Lower leg skin (tissue), 4 donors: ENCODE measurements at regions not wholly inside any gene's neighbourhood (a gene's known extent, or its start where the extent isn't known, plus 50 kb on each side); places are given as distances from the start of the nearest gene placed in this dataset.

ENCODE experiments used
- DNase-seq, 2 donors: peaks; one replicate each; pipeline ENCODE4 v3.0.0-alpha.2; 2019; ENCODE audit warnings: low spot score in 2 of 2
- H3K4me3 ChIP-seq: fragments of 200-600 bp; sonication (generic); 2 replicates; pipeline ENCODE4 v1.5.1; 2017; ENCODE audit warnings: mild to moderate bottlenecking, low read depth; ENCODE audit not compliant: poor library complexity, severe bottlenecking
- POLR2A ChIP-seq, 2 donors: fragments of 450-650 bp; IDR thresholded peaks; one replicate each; pipeline ENCODE4 v1.6.1; 2016 to 2017; ENCODE audit warnings: antibody characterized with exemption in 2 of 2, mild to moderate bottlenecking in 1 of 2, moderate library complexity in 1 of 2
- WGBS, 2 donors: methylation state at CpG; one replicate each; pipeline ENCODE4 v1.1.5; 2018; 5-methylcytosine and 5-hydroxymethylcytosine counted together
- intact Hi-C: fragments of 100-400 bp; cut with DNase I; formaldehyde crosslinking; loops from one replicate; pipeline ENCODE4 v1.15.0; 2023; ENCODE audit warnings: low total_unique reads
- TF ChIP-seq, protein P1 (sequence below), 3 donors: fragments of 450-650 bp; IDR thresholded peaks; one replicate each; pipeline ENCODE4 v1.5.1; 2016; ENCODE audit warnings: antibody characterized with exemption in 3 of 3, mild to moderate bottlenecking in 3 of 3, moderate library complexity in 2 of 3

DNA sequence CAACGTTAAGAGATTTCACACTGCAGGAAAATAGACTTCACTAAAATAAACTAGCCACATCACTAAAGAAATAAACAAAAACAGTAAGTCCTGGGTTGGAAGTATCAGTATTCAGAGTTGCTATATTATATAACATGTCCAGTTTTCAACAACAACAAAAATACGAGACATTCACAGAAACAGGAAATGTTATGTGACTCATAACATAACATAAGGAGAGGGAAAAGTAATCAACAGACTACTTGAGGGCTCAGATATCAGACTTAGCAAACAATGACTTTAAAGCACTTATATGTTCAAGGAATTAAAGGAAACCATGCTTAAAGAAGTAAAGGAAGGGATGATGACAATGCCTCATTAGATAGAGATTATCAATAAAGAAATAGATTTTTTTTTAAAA lies 73.5 kb upstream of the MKLN1 start:
- 63 to 86% methylated on average over 2 of the region's 2 CpGs for WGBS, 2 donors
- TF ChIP-seq, protein P1, sequence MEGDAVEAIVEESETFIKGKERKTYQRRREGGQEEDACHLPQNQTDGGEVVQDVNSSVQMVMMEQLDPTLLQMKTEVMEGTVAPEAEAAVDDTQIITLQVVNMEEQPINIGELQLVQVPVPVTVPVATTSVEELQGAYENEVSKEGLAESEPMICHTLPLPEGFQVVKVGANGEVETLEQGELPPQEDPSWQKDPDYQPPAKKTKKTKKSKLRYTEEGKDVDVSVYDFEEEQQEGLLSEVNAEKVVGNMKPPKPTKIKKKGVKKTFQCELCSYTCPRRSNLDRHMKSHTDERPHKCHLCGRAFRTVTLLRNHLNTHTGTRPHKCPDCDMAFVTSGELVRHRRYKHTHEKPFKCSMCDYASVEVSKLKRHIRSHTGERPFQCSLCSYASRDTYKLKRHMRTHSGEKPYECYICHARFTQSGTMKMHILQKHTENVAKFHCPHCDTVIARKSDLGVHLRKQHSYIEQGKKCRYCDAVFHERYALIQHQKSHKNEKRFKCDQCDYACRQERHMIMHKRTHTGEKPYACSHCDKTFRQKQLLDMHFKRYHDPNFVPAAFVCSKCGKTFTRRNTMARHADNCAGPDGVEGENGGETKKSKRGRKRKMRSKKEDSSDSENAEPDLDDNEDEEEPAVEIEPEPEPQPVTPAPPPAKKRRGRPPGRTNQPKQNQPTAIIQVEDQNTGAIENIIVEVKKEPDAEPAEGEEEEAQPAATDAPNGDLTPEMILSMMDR (IDR thresholded peaks at IDR 0.05) = no peak
- TF ChIP-seq POLR2A (IDR thresholded peaks at IDR 0.05) = no peak

DNA sequence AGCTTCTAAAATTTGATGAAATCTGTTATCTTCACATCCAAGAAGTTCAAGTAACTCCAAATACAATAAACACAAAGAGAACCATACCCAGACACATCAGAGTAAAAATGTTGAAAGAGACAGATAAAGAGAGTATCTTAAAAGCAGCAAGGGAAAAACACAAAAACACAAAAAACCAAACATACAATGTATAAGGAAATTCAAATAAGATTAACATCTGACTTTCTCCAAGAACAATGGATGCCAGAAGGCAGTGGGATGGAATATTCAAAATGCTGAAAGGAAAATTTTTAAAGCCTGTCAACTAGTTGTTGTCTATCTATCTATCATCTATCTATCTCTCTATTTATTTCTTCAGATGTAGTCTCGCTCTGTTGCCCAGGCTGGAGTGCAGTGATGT lies 72.4 kb upstream of the MKLN1 start:
- no peak for DNase-seq
- no peak overlapping the region for H3K4me3 ChIP-seq
- TF ChIP-seq, protein P1 (IDR thresholded peaks at IDR 0.05) = no peak
- no peak for TF ChIP-seq POLR2A (IDR thresholded peaks at IDR 0.05)
- 88 to 97% methylated on average over 1 of the region's 1 CpG for WGBS, 2 donors
- intact Hi-C loops = no loop called here

More for the DNA sequence above, 73.5 kb upstream of the MKLN1 start:
- DNase-seq = no peak
- intact Hi-C loops = no loop called here
- H3K4me3 ChIP-seq = no peak overlapping the region

DNA sequence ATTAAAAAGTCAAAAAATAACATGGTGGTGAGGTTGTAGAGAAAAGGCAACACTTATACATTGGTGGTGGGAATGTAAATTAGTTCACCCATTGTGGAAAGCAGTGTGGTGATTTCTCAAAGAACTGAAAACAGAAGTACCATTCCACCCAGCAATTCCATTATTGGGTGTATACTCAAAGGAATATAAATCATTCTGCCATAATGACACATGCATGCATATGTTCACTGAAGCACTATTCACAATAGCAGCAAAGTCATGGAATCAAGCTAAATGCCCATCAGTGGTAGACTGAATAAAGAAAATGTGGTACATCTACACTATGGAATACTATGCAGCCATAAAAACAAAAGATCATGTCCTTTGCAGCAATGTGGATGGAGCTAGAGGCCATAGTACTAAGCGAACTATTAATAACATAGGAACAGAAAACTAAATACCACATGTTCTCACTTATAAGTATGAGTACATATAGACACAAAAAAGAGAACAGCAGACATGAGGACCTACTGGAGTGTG lies 66.1 kb upstream of the MKLN1 start:
- intact Hi-C loops = no loop called here
- TF ChIP-seq, protein P1 (IDR thresholded peaks at IDR 0.05) = no peak
- TF ChIP-seq POLR2A (IDR thresholded peaks at IDR 0.05) = no peak
- H3K4me3 ChIP-seq = no peak overlapping the region
- DNase-seq = no peak
- 82 to 94% methylated on average over 1 of the region's 1 CpG for WGBS, 2 donors

DNA sequence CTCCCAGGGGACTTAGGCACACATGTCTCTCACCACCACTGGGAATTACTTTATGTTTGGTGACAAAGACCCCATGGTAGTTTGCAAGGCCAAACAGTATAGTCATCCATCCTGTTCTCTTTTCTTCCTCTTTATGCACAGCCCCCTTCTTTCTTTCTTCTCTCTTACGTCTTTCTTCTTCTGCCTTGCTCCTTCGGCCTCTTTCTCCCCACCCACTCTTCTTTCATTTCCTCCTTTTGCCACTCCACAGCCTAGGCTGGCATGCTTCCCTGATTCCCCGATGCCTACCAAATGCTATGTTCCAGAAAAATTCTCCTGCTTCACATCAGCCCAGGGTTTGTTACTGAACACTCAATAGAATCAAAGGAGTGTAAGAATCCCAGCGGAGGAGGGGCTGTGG lies 62.4 kb upstream of the MKLN1 start:
- no peak for DNase-seq
- TF ChIP-seq POLR2A (IDR thresholded peaks at IDR 0.05) = no peak
- TF ChIP-seq, protein P1 (IDR thresholded peaks at IDR 0.05) = no peak
- H3K4me3 ChIP-seq = no peak overlapping the region
- intact Hi-C loops = no loop called here
- 81 to 88% methylated on average over 4 of the region's 4 CpGs for WGBS, 2 donors

DNA sequence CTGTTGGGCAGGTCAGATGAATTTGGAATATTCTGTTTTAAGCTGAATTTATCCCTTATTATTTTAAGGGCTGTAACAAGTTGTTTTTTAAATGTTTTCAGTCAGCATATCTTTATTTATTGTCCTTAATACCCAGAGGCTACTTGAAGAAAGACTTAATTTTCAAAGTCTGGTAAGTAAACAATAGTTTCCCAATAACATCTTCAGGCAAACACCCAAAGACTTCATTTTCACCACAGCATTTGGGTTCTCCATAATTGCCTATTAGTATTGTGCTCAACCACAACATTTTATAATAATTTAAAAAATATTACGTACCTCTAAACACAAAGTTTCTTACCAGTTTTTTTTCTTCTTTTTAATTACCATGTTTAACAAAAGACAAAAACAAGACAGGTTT lies 60.0 kb upstream of the MKLN1 start:
- DNase-seq = no peak
- TF ChIP-seq, protein P1 (IDR thresholded peaks at IDR 0.05) = no peak
- no peak for TF ChIP-seq POLR2A (IDR thresholded peaks at IDR 0.05)
- 56 to 61% methylated on average over 1 of the region's 1 CpG for WGBS, 2 donors
- no peak overlapping the region for H3K4me3 ChIP-seq
- intact Hi-C loops = no loop called here

DNA sequence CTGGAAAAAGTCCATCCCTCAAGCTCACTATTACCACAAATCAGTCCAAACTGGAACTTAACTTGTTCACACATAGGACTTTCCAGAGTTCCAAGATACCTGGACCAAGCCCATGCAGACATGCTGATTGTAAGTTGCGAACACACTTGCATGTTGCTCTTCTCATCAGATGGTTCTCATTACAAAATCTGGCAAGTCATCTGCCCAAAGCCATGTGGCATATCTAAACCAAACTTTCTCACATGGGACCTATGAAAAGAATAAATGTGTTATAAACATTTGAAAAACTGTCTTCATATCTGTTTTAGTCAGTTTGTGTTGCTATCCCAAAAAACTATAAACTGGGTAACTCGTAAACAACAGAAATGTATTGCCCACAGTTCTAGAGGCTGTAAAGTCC lies 58.8 kb upstream of the MKLN1 start:
- TF ChIP-seq, protein P1 (IDR thresholded peaks at IDR 0.05) = no peak
- TF ChIP-seq POLR2A (IDR thresholded peaks at IDR 0.05) = no peak
- WGBS, 2 donors = 75 to 78% methylated on average over 2 of the region's 2 CpGs
- DNase-seq = no peak
- no peak overlapping the region for H3K4me3 ChIP-seq
- intact Hi-C loops = no loop called here
